Transverse colon (tissue), 4 donors: ENCODE measurements at regions not wholly inside any gene's neighbourhood (a gene's known extent, or its start where the extent isn't known, plus 50 kb on each side); places are given as distances from the start of the nearest gene placed in this dataset.

ENCODE experiments used
- DNase-seq: peaks from one replicate; pipeline ENCODE4 v3.0.0-alpha.2; 2019
- H3K27ac ChIP-seq, 4 donors: fragments of 200-600 bp; sonication (generic); 2 replicates each; pipeline ENCODE4 v1.5.1; 2016 to 2018; ENCODE audit warnings: inconsistent platforms in 4 of 4
- H3K27me3 ChIP-seq: fragments of 200-600 bp; sonication (generic); 2 replicates; pipeline ENCODE4 v1.5.1; 2017; ENCODE audit warnings: inconsistent platforms
- H3K36me3 ChIP-seq, 4 donors: fragments of 200-600 bp; sonication (generic); 2 replicates each; pipeline ENCODE4 v1.5.1; 2017 to 2019; ENCODE audit warnings: inconsistent platforms in 4 of 4
- H3K4me1 ChIP-seq, 4 donors: fragments of 200-600 bp; sonication (generic); 2 replicates each; pipeline ENCODE4 v1.5.1; 2017 to 2020; ENCODE audit warnings: inconsistent platforms in 4 of 4
- H3K4me3 ChIP-seq, 4 donors: fragments of 200-600 bp; sonication (generic); 1 replicate in 1 of 4; 2 replicates in 3 of 4; pipeline versions ENCODE4 v1.5.1 to v1.6.1; 2017 to 2019; ENCODE audit warnings: inconsistent platforms in 4 of 4
- H3K9me3 ChIP-seq, 2 donors: fragments of 200-600 bp; sonication (generic); 2 replicates each; pipeline ENCODE4 v1.5.1; 2017 to 2019; ENCODE audit warnings: inconsistent platforms in 2 of 2
- CTCF ChIP-seq, 5 experiments: fragments of 200-600 bp in 3 of 5; fragments of 450-650 bp in 2 of 5; sonication (generic) in 3 of 5; IDR thresholded peaks; 1 replicate in 2 of 5; 2 replicates in 3 of 5; pipeline ENCODE4 v1.5.1; 2016 to 2017; ENCODE audit warnings: antibody characterized with exemption in 5 of 5, inconsistent platforms in 3 of 5, mild to moderate bottlenecking in 2 of 5, moderate library complexity in 1 of 5
- EP300 ChIP-seq: sonication (generic); formaldehyde crosslinking; IDR thresholded peaks from one replicate; pipeline ENCODE4 v1.6.1; 2017; ENCODE audit warnings: antibody characterized with exemption, low read depth
- POLR2A ChIP-seq: fragments of 450-650 bp; IDR thresholded peaks from one replicate; pipeline ENCODE4 v1.6.1; 2016; ENCODE audit warnings: antibody characterized with exemption, mild to moderate bottlenecking, moderate library complexity
- POLR2AphosphoS5 ChIP-seq, 3 donors: sonication (generic); formaldehyde crosslinking; IDR thresholded peaks; one replicate each; pipeline ENCODE4 v1.6.1; 2016; ENCODE audit warnings: antibody characterized with exemption in 3 of 3
- WGBS, 2 donors: methylation state at CpG; one replicate each; pipeline ENCODE4 v1.1.5; 2018; ENCODE audit warnings: low coverage in 1 of 2; 5-methylcytosine and 5-hydroxymethylcytosine counted together
- in situ Hi-C, 4 donors: fragments of 200-750 bp; cut with MboI; loops; one replicate each; pipeline versions ENCODE4 v1.15.0 to v1.15.1; 2017; ENCODE audit warnings: low sequenced_read_pairs in 3 of 4, low pct_ligation_motif_present in 1 of 4, low pct_unique_long_range_greater_than_20kb in 1 of 4
- intact Hi-C: fragments of 100-400 bp; cut with DNase I; formaldehyde crosslinking; loops from one replicate; pipeline ENCODE4 v1.15.1; 2023; ENCODE audit warnings: low total_unique reads

- TF ChIP-seq EP300 (no peak), POLR2AphosphoS5 (IDR thresholded peaks at IDR 0.05) (no peak), POLR2A (no peak)
- no peak for DNase-seq
- intact Hi-C loops: no loop called here
- no peaks in the 10 kb centered on the region for H3K36me3 ChIP-seq
- in situ Hi-C loops: no loop called here
- WGBS, 2 donors: 78 to 84% methylated on average over 7 of the region's 7 CpGs
- peaks cover 5 to 26% (median 12%) of the 10 kb centered on the region in 4 donors for H3K4me1 ChIP-seq
- no peaks in the 10 kb centered on the region for H3K9me3 ChIP-seq
- H3K27me3 ChIP-seq: no peaks in the 10 kb centered on the region
- H3K27ac ChIP-seq: no peak overlapping the region
- H3K4me3 ChIP-seq: no peak overlapping the region
Observed at GRCh38 chr12:93058280-93058679, 129.2 kb upstream of the EEA1 start.

- Histone ChIP-seq H3K27me3 (no peaks in the 10 kb centered on the region), H3K9me3 (no peaks in the 10 kb centered on the region), H3K4me1 (peaks cover 5 to 26% (median 12%) of the 10 kb centered on the region in 4 donors), H3K27ac (no peak overlapping the region), H3K36me3 (no peaks in the 10 kb centered on the region), H3K4me3 (no peak overlapping the region)
- TF ChIP-seq POLR2A: no peak
- TF ChIP-seq POLR2AphosphoS5 (IDR thresholded peaks at IDR 0.05): no peak
- TF ChIP-seq CTCF (IDR thresholded peaks at IDR 0.05): no peak
- TF ChIP-seq EP300: no peak
- WGBS, 2 donors: 95% methylated on average over 2 of the region's 2 CpGs
- in situ Hi-C loops (no loop called here), intact Hi-C loops (no loop called here)
- DNase-seq: no peak
Observed at GRCh38 chr12:93059288-93059687, 130.2 kb upstream of the EEA1 start.

- DNase-seq: no peak
- H3K36me3 ChIP-seq: no peaks in the 10 kb centered on the region
- peak overlapping the region; percentile 48 to 77 (median 60) for H3K27ac ChIP-seq
- H3K4me1 ChIP-seq: peaks cover 5 to 26% (median 12%) of the 10 kb centered on the region in 4 donors
- H3K9me3 ChIP-seq: no peaks in the 10 kb centered on the region
- intact Hi-C loops: loop anchor here (5.0 kb wide), 1 partner anchor 1487 kb away; no protein-coding TSS in a partner anchor
- TF ChIP-seq EP300 (no peak), POLR2AphosphoS5 (IDR thresholded peaks at IDR 0.05) (no peak)
- in situ Hi-C loops: no loop called here
- no peak overlapping the region for H3K4me3 ChIP-seq
- H3K27me3 ChIP-seq: no peaks in the 10 kb centered on the region
- WGBS, 2 donors: 65 to 69% methylated on average over 3 to 5 of the region's 5 CpGs
Observed at GRCh38 chr12:93059925-93060665, 131.0 kb upstream of the EEA1 start.

GRCh38 chr12:93060666-93061472, 131.8 kb upstream of the EEA1 start:
- DNase-seq: no peak
- in situ Hi-C loops (no loop called here), intact Hi-C loops (loop anchor here (5.0 kb wide), 1 partner anchor 1486 kb away; no protein-coding TSS in a partner anchor)
- H3K27me3 ChIP-seq: no peaks in the 10 kb centered on the region
- TF ChIP-seq POLR2AphosphoS5 (IDR thresholded peaks at IDR 0.05) (peak in 1 of 3 donors; percentile 42), POLR2A (no peak)
- 57 to 68% methylated on average over 7 to 8 of the region's 8 CpGs for WGBS, 2 donors
- H3K4me3 ChIP-seq: no peak overlapping the region
- H3K36me3 ChIP-seq: no peaks in the 10 kb centered on the region
- peaks cover 5 to 26% (median 12%) of the 10 kb centered on the region in 4 donors for H3K4me1 ChIP-seq
- H3K9me3 ChIP-seq: no peaks in the 10 kb centered on the region
- H3K27ac ChIP-seq: peak overlapping the region; percentile 48 to 77 (median 60)

GRCh38 chr12:93061473-93062419, 132.7 kb upstream of the EEA1 start:
- no peak overlapping the region for H3K4me3 ChIP-seq
- H3K36me3 ChIP-seq: no peaks in the 10 kb centered on the region
- H3K27ac ChIP-seq: peak overlapping the region; percentile 48 to 77 (median 60)
- in situ Hi-C loops: no loop called here
- no peaks in the 10 kb centered on the region for H3K9me3 ChIP-seq
- H3K4me1 ChIP-seq: peaks cover 5 to 26% (median 12%) of the 10 kb centered on the region in 4 donors
- H3K27me3 ChIP-seq: no peaks in the 10 kb centered on the region
- intact Hi-C loops: loop anchor here (5.0 kb wide), 1 partner anchor 1486 kb away; no protein-coding TSS in a partner anchor
- TF ChIP-seq CTCF (IDR thresholded peaks at IDR 0.05) (no peak), POLR2A (no peak), EP300 (no peak), POLR2AphosphoS5 (IDR thresholded peaks at IDR 0.05) (no peak)
- DNase-seq: no peak
- WGBS, 2 donors: 60% methylated on average over 9 of the region's 9 CpGs; no CpG with 5 or more reads in 1 of the 2 donors
